Stimulated activated CD4-positive, alpha-beta T cell treated with anti-CD3 and anti-CD28 coated beads, TNF-alpha, amount 100 ng/mL, for 4 hours (primary cell): ENCODE measurements at regions not wholly inside any gene's neighbourhood (a gene's known extent, or its start where the extent isn't known, plus 50 kb on each side); places are given as distances from the start of the nearest gene placed in this dataset.
"Not testable (repeated sequence)": the region's sequence is repeated elsewhere in the genome, so short reads cannot be mapped to it uniquely, and the experiment has no call there.

Experiments
- DNase-seq, 3 experiments: peaks; one replicate each; pipeline ENCODE4 v3.0.0-alpha.2; 2020; ENCODE audit warnings: low read depth in 3 of 3

GRCh38 chr6:145111407-145111806 is 623.9 kb downstream of the EPM2A start:
- DNase-seq: not testable (repeated sequence)

GRCh38 chr6:145112711-145113148 is 622.6 kb downstream of the EPM2A start:
- no peak for DNase-seq

GRCh38 chr6:145115638-145116037 is 619.7 kb downstream of the EPM2A start:
- DNase-seq: no peak

- DNase-seq: no peak
Observed at GRCh38 chr6:145116591-145117178, 618.6 kb downstream of the EPM2A start.

GRCh38 chr6:145118224-145118623 is 617.1 kb downstream of the EPM2A start:
- no peak for DNase-seq

- DNase-seq: no peak
Observed at GRCh38 chr6:145119081-145119480, 616.2 kb downstream of the EPM2A start.

GRCh38 chr6:145132709-145133108 is 602.6 kb downstream of the EPM2A start:
- DNase-seq: no peak

- no peak for DNase-seq
Observed at GRCh38 chr6:145135702-145136101, 599.6 kb downstream of the EPM2A start.

GRCh38 chr6:145137425-145137824 is 597.9 kb downstream of the EPM2A start:
- DNase-seq: no peak

- DNase-seq: no peak
Observed at GRCh38 chr6:145138469-145139139, 596.7 kb downstream of the EPM2A start.

GRCh38 chr6:145139140-145139850 is 596.0 kb downstream of the EPM2A start:
- no peak for DNase-seq

GRCh38 chr6:145139895-145140294 is 595.4 kb downstream of the EPM2A start:
- DNase-seq: no peak

GRCh38 chr6:145141572-145141971 is 593.7 kb downstream of the EPM2A start:
- DNase-seq: no peak

GRCh38 chr6:145142958-145143357 is 592.4 kb downstream of the EPM2A start:
- no peak for DNase-seq

GRCh38 chr6:145143379-145143778 is 591.9 kb downstream of the EPM2A start:
- DNase-seq: no peak

- no peak for DNase-seq
Observed at GRCh38 chr6:145147559-145147958, 587.8 kb downstream of the EPM2A start.

- DNase-seq: no peak
Observed at GRCh38 chr6:145147981-145148749, 587.2 kb downstream of the EPM2A start.

- no peak for DNase-seq
Observed at GRCh38 chr6:145148776-145149175, 586.5 kb downstream of the EPM2A start.

GRCh38 chr6:145151624-145152023 is 583.7 kb downstream of the EPM2A start:
- DNase-seq: no peak

- DNase-seq: no peak
Observed at GRCh38 chr6:145153495-145153894, 581.8 kb downstream of the EPM2A start.

GRCh38 chr6:145155411-145155810 is 579.9 kb downstream of the EPM2A start:
- DNase-seq: no peak
